ENCODE measurements at regions not wholly inside any gene's neighbourhood (a gene's known extent, or its start where the extent isn't known, plus 50 kb on each side); places are given as distances from the start of the nearest gene placed in this dataset.

- H3K4me2 ChIP-seq (ENCODE audit: unreplicated experiment), result no peak overlapping the region
- no peak overlapping the region for H3K4me3 ChIP-seq
- WGBS, 2 experiments (ENCODE audit: low coverage in 1 of 2, low lambda C conversion rate in 2 of 2, missing lambda C conversion rate in 2 of 2), result 33 to 36% methylated on average over 8 of the region's 8 CpGs
Observed at GRCh38 chr12:93060666-93061472, 131.8 kb upstream of the EEA1 start.

GRCh38 chr12:93061473-93062419 lies 132.7 kb upstream of the EEA1 start:
- no peak overlapping the region for H2AFZ ChIP-seq
- no peaks in the 10 kb centered on the region for H3K36me3 ChIP-seq (ENCODE audit: low read depth)
- H3K79me2 ChIP-seq (ENCODE audit: insufficient read depth), result no peaks in the 10 kb centered on the region
- no peaks in the 10 kb centered on the region for H4K20me1 ChIP-seq (ENCODE audit: insufficient read depth)
- no peak overlapping the region for H3K4me3 ChIP-seq
- no peak overlapping the region for H3K27ac ChIP-seq
- no peaks in the 10 kb centered on the region for H3K9me2 ChIP-seq (ENCODE audit: insufficient read depth)
- TF ChIP-seq EZH2 (IDR thresholded peaks at IDR 0.05; ENCODE audit: insufficient read depth, poor library complexity, severe bottlenecking) (no peak), EZH2phosphoT487 (IDR thresholded peaks at IDR 0.05; ENCODE audit: insufficient read depth, low read depth) (no peak)
- H3K9me3 ChIP-seq (ENCODE audit: low read depth), result no peaks in the 10 kb centered on the region
- no peak overlapping the region for H3K9ac ChIP-seq
- in situ Hi-C loops (cut with MboI), result no loop called here
- 23 to 27% methylated on average over 9 of the region's 9 CpGs for WGBS, 2 experiments (ENCODE audit: low coverage in 1 of 2, low lambda C conversion rate in 2 of 2, missing lambda C conversion rate in 2 of 2)
- peak; percentile 9 for DNase-seq
- H3K27me3 ChIP-seq (replicated peaks; ENCODE audit: insufficient read depth), result peaks cover 11% of the 10 kb centered on the region
- H3F3A ChIP-seq (ENCODE audit: insufficient read depth), result no peaks in the 10 kb centered on the region
- H3K4me2 ChIP-seq (ENCODE audit: unreplicated experiment), result no peak overlapping the region
- H3K4me1 ChIP-seq (ENCODE audit: insufficient read depth), result no peaks in the 10 kb centered on the region

More at GRCh38 chr12:93060666-93061472, 131.8 kb upstream of the EEA1 start:
- H3K9me2 ChIP-seq (ENCODE audit: insufficient read depth), result no peaks in the 10 kb centered on the region
- no peak overlapping the region for H3K27ac ChIP-seq
- H2AFZ ChIP-seq, result no peak overlapping the region
- no peak overlapping the region for H3K9ac ChIP-seq
- H3K27me3 ChIP-seq (replicated peaks; ENCODE audit: insufficient read depth), result peaks cover 11% of the 10 kb centered on the region
- in situ Hi-C loops (cut with MboI), result no loop called here
- H3K79me2 ChIP-seq (ENCODE audit: insufficient read depth), result no peaks in the 10 kb centered on the region
- no peaks in the 10 kb centered on the region for H3K9me3 ChIP-seq (ENCODE audit: low read depth)
- TF ChIP-seq EZH2 (IDR thresholded peaks at IDR 0.05; ENCODE audit: insufficient read depth, poor library complexity, severe bottlenecking) (no peak), EZH2phosphoT487 (IDR thresholded peaks at IDR 0.05; ENCODE audit: insufficient read depth, low read depth) (no peak)
- H4K20me1 ChIP-seq (ENCODE audit: insufficient read depth), result no peaks in the 10 kb centered on the region
- H3K4me1 ChIP-seq (ENCODE audit: insufficient read depth), result no peaks in the 10 kb centered on the region
- H3K36me3 ChIP-seq (ENCODE audit: low read depth), result no peaks in the 10 kb centered on the region
- DNase-seq, result peak; percentile 44
- no peaks in the 10 kb centered on the region for H3F3A ChIP-seq (ENCODE audit: insufficient read depth)

GRCh38 chr12:93065896-93066295 lies 136.8 kb upstream of the EEA1 start:
- Histone ChIP-seq H3K9me3 (ENCODE audit: low read depth) (no peaks in the 10 kb centered on the region), H3K4me3 (no peak overlapping the region), H4K20me1 (ENCODE audit: insufficient read depth) (no peaks in the 10 kb centered on the region), H3K4me2 (ENCODE audit: unreplicated experiment) (no peak overlapping the region), H3K79me2 (ENCODE audit: insufficient read depth) (no peaks in the 10 kb centered on the region), H3K36me3 (ENCODE audit: low read depth) (no peaks in the 10 kb centered on the region), H3K27me3 (replicated peaks; ENCODE audit: insufficient read depth) (peaks cover 11% of the 10 kb centered on the region; the same call in 1 of the 2 replicates), H3K27ac (no peak overlapping the region), H3K4me1 (ENCODE audit: insufficient read depth) (no peaks in the 10 kb centered on the region), H3F3A (ENCODE audit: insufficient read depth) (no peaks in the 10 kb centered on the region), H2AFZ (no peak overlapping the region), H3K9ac (no peak overlapping the region), H3K9me2 (ENCODE audit: insufficient read depth) (no peaks in the 10 kb centered on the region)
- in situ Hi-C loops (cut with MboI), result no loop called here
- no peak for DNase-seq
- TF ChIP-seq EZH2 (IDR thresholded peaks at IDR 0.05; ENCODE audit: insufficient read depth, poor library complexity, severe bottlenecking) (no peak), EZH2phosphoT487 (IDR thresholded peaks at IDR 0.05; ENCODE audit: insufficient read depth, low read depth) (no peak)
- WGBS, 2 experiments (ENCODE audit: low coverage in 1 of 2, low lambda C conversion rate in 2 of 2, missing lambda C conversion rate in 2 of 2), result 36 to 47% methylated on average over 3 of the region's 3 CpGs

GRCh38 chr12:93072340-93072739 lies 143.2 kb upstream of the EEA1 start:
- in situ Hi-C loops (cut with MboI), result no loop called here
- H3K4me2 ChIP-seq (ENCODE audit: unreplicated experiment), result no peak overlapping the region
- H3K9me2 ChIP-seq (ENCODE audit: insufficient read depth), result no peaks in the 10 kb centered on the region
- H3K4me3 ChIP-seq, result no peak overlapping the region
- no peaks in the 10 kb centered on the region for H3K36me3 ChIP-seq (ENCODE audit: low read depth)
- no peak overlapping the region for H3K27ac ChIP-seq
- TF ChIP-seq EZH2phosphoT487 (IDR thresholded peaks at IDR 0.05; ENCODE audit: insufficient read depth, low read depth), result no peak
- no peak for TF ChIP-seq EZH2 (IDR thresholded peaks at IDR 0.05; ENCODE audit: insufficient read depth, poor library complexity, severe bottlenecking)
- H2AFZ ChIP-seq, result no peak overlapping the region
- H3K79me2 ChIP-seq (ENCODE audit: insufficient read depth), result no peaks in the 10 kb centered on the region
- DNase-seq, result no peak
- no peaks in the 10 kb centered on the region for H3K9me3 ChIP-seq (ENCODE audit: low read depth)
- no peaks in the 10 kb centered on the region for H3F3A ChIP-seq (ENCODE audit: insufficient read depth)
- H4K20me1 ChIP-seq (ENCODE audit: insufficient read depth), result no peaks in the 10 kb centered on the region
- no peaks in the 10 kb centered on the region for H3K4me1 ChIP-seq (ENCODE audit: insufficient read depth)
- no peaks in the 10 kb centered on the region for H3K27me3 ChIP-seq (replicated peaks; ENCODE audit: insufficient read depth)
- WGBS, 2 experiments (ENCODE audit: low coverage in 1 of 2, low lambda C conversion rate in 2 of 2, missing lambda C conversion rate in 2 of 2), result 39 to 46% methylated on average over 4 of the region's 4 CpGs
- no peak overlapping the region for H3K9ac ChIP-seq
